ENCODE measurements at regions not wholly inside any gene's neighbourhood (a gene's known extent, or its start where the extent isn't known, plus 50 kb on each side); places are given as distances from the start of the nearest gene placed in this dataset.

DNA sequence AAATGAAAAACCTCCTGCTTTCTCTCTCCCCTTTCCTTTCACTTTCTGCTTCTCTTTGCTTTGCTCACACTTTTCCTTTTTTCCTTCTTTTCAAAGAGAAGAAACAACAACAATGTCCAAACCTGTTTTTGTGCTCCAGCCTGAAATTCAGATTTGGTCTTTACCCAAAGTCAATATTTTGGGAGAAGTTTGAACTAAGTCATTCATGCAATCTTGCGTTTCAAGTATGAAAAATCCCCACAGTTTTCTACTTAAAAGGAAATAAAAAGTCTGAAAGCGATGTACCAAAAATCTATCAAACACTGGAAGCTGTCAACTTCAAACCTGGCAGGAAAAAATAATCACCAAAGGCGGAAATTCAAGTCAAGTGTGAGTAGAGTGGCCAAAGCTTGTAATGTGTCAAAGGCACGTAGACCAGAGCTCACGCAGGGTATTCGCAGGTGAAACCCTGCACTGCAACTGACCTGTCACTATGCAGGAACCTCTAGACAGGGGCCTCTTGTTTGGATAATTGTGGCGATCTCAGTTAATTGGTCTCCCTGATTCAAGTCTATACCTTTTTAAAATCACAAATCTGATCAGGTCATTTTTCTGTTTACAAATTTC is 118.8 kb upstream of the GALNT15 start:
- Histone ChIP-seq H3K4me1 (ENCODE audit: control insufficient read depth, insufficient read depth, low read length) (no peaks in the 10 kb centered on the region), H3K27me3 (ENCODE audit: control insufficient read depth, insufficient read depth, low read length) (no peaks in the 10 kb centered on the region), H3K36me3 (ENCODE audit: control insufficient read depth, insufficient read depth, low read length) (no peaks in the 10 kb centered on the region), H3K4me3 (ENCODE audit: low read length) (no peak overlapping the region), H3K27ac (ENCODE audit: low read length) (no peak overlapping the region), H3K9me3 (ENCODE audit: control insufficient read depth, insufficient read depth, low read length) (no peaks in the 10 kb centered on the region)
- Mint-ChIP-seq H3K27me3 (ENCODE audit: low read depth in 2 of 2) (peaks cover 0 to 2% of the 10 kb centered on the region in 2 donors), H3K27ac (no peak overlapping the region), H3K4me1 (no peaks in the 10 kb centered on the region), H3K9me3 (no peaks in the 10 kb centered on the region), H3K36me3 (no peaks in the 10 kb centered on the region), H3K4me3 (no peak overlapping the region)
- TF ChIP-seq, protein P1, sequence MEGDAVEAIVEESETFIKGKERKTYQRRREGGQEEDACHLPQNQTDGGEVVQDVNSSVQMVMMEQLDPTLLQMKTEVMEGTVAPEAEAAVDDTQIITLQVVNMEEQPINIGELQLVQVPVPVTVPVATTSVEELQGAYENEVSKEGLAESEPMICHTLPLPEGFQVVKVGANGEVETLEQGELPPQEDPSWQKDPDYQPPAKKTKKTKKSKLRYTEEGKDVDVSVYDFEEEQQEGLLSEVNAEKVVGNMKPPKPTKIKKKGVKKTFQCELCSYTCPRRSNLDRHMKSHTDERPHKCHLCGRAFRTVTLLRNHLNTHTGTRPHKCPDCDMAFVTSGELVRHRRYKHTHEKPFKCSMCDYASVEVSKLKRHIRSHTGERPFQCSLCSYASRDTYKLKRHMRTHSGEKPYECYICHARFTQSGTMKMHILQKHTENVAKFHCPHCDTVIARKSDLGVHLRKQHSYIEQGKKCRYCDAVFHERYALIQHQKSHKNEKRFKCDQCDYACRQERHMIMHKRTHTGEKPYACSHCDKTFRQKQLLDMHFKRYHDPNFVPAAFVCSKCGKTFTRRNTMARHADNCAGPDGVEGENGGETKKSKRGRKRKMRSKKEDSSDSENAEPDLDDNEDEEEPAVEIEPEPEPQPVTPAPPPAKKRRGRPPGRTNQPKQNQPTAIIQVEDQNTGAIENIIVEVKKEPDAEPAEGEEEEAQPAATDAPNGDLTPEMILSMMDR (IDR thresholded peaks at IDR 0.05) = no peak
- intact Hi-C loops (cut with micrococcal nuclease) = no loop called here
- DNase-seq = no peak
- no peak for ATAC-seq
- WGBS (ENCODE audit: insufficient coverage) = 54% methylated on average over 6 of the region's 7 CpGs

DNA sequence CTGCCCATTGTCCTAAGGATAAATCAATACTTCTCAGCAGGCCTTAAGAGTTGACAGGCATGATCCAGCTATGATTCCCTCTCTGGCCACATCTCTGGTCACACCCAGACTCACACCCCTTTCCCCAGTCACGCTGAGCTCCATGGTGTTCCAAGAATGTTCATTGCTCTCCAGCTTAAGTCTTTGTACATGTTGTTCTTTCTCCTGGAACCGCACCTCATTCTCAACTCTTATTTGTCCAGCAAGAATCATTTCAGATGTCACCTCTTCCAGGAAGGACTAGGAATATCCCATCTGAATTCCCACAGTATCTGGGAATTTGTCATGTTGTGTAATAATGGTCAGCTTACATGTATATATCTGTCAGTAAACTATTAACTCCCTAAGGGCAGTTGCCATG is 118.3 kb upstream of the GALNT15 start:
- no peak overlapping the region for H3K27ac Mint-ChIP-seq
- no peaks in the 10 kb centered on the region for H3K4me1 Mint-ChIP-seq
- intact Hi-C loops (cut with micrococcal nuclease) = no loop called here
- TF ChIP-seq, protein P1 (IDR thresholded peaks at IDR 0.05) = no peak
- Histone ChIP-seq H3K27me3 (ENCODE audit: control insufficient read depth, insufficient read depth, low read length) (no peaks in the 10 kb centered on the region), H3K36me3 (ENCODE audit: control insufficient read depth, insufficient read depth, low read length) (no peaks in the 10 kb centered on the region), H3K4me1 (ENCODE audit: control insufficient read depth, insufficient read depth, low read length) (no peaks in the 10 kb centered on the region), H3K27ac (ENCODE audit: low read length) (no peak overlapping the region), H3K9me3 (ENCODE audit: control insufficient read depth, insufficient read depth, low read length) (no peaks in the 10 kb centered on the region), H3K4me3 (ENCODE audit: low read length) (no peak overlapping the region)
- ATAC-seq (no peak), DNase-seq (no peak)
- H3K27me3 Mint-ChIP-seq (ENCODE audit: low read depth in 2 of 2) = peaks cover 0 to 4% of the 10 kb centered on the region in 2 donors
- H3K36me3 Mint-ChIP-seq = no peaks in the 10 kb centered on the region
- no peak overlapping the region for H3K4me3 Mint-ChIP-seq
- WGBS (ENCODE audit: insufficient coverage) = 90% methylated on average over 2 of the region's 2 CpGs
- H3K9me3 Mint-ChIP-seq = no peaks in the 10 kb centered on the region

DNA sequence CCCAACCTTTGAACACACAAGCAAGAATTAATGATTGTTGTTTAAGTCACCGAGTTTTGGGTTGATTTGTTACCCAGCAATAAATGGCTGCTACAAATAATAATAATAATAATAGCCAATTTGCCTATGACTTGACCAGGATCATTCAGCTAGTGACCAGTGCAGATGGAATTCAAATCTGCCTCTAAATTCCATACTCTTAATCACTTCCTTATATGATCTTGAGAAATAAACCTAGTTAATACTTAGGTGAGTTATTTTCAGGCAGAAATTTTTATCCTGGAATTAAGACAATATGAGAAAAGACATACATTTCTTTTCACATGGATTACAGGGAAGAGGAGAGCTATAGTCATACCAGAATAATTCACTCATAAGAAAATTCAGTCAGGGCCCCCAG is 116.0 kb upstream of the GALNT15 start:
- Mint-ChIP-seq H3K9me3 (no peaks in the 10 kb centered on the region), H3K27me3 (ENCODE audit: low read depth in 2 of 2) (peaks cover 11 to 14% of the 10 kb centered on the region in 2 donors), H3K4me3 (no peak overlapping the region), H3K4me1 (no peaks in the 10 kb centered on the region), H3K36me3 (no peaks in the 10 kb centered on the region), H3K27ac (no peak overlapping the region)
- TF ChIP-seq, protein P1 (IDR thresholded peaks at IDR 0.05) = no peak
- WGBS (ENCODE audit: insufficient coverage) = no CpG with 5 or more reads among the region's 1 CpG
- Histone ChIP-seq H3K4me3 (ENCODE audit: low read length) (no peak overlapping the region), H3K27ac (ENCODE audit: low read length) (no peak overlapping the region), H3K27me3 (ENCODE audit: control insufficient read depth, insufficient read depth, low read length) (no peaks in the 10 kb centered on the region), H3K36me3 (ENCODE audit: control insufficient read depth, insufficient read depth, low read length) (no peaks in the 10 kb centered on the region), H3K9me3 (ENCODE audit: control insufficient read depth, insufficient read depth, low read length) (no peaks in the 10 kb centered on the region), H3K4me1 (ENCODE audit: control insufficient read depth, insufficient read depth, low read length) (no peaks in the 10 kb centered on the region)
- intact Hi-C loops (cut with micrococcal nuclease) = no loop called here
- DNase-seq (no peak), ATAC-seq (no peak)

DNA sequence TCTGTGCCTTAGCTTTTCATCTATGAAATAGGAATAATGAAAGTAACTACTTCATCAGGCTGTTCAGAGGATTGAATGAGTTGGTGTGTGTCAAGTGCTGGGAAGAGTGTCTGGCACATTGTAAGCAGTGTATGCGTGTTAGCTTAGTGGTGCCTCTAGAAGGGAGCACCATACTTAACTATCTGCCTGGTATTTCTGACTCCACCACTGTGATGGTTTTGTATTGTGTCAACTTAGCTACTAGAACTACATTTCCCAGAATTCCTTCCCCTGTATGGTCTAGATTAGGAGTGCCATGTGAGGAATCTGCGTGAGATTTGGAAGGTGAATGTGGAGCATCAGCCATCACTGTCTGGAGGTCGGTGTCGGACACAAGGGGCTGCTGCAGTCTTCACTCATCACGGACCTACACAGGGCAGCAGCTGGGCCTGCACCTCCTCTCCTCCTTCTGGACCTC is 115.4 kb upstream of the GALNT15 start:
- no peaks in the 10 kb centered on the region for H3K9me3 ChIP-seq (ENCODE audit: control insufficient read depth, insufficient read depth, low read length)
- no peak overlapping the region for H3K27ac ChIP-seq (ENCODE audit: low read length)
- no peak overlapping the region for H3K27ac Mint-ChIP-seq
- DNase-seq (no peak), ATAC-seq (no peak)
- H3K27me3 Mint-ChIP-seq (ENCODE audit: low read depth in 2 of 2) = peaks cover 11 to 14% of the 10 kb centered on the region in 2 donors
- no peaks in the 10 kb centered on the region for H3K4me1 ChIP-seq (ENCODE audit: control insufficient read depth, insufficient read depth, low read length)
- TF ChIP-seq, protein P1 (IDR thresholded peaks at IDR 0.05) = no peak
- intact Hi-C loops (cut with micrococcal nuclease) = no loop called here
- no peak overlapping the region for H3K4me3 Mint-ChIP-seq
- no peaks in the 10 kb centered on the region for H3K36me3 ChIP-seq (ENCODE audit: control insufficient read depth, insufficient read depth, low read length)
- H3K4me1 Mint-ChIP-seq = no peaks in the 10 kb centered on the region
- no peak overlapping the region for H3K4me3 ChIP-seq (ENCODE audit: low read length)
- H3K9me3 Mint-ChIP-seq = no peaks in the 10 kb centered on the region
- H3K36me3 Mint-ChIP-seq = no peaks in the 10 kb centered on the region
- WGBS (ENCODE audit: insufficient coverage) = 93% methylated on average over 5 of the region's 5 CpGs
- H3K27me3 ChIP-seq (ENCODE audit: control insufficient read depth, insufficient read depth, low read length) = no peaks in the 10 kb centered on the region
